HCT116 (cell line): ENCODE measurements at regions not wholly inside any gene's neighbourhood (a gene's known extent, or its start where the extent isn't known, plus 50 kb on each side); places are given as distances from the start of the nearest gene placed in this dataset.

Experiments used
- ATAC-seq: fragments of 200-7000 bp; cut with Tn5 transposase; 2 replicates; pipeline ENCODE4 v1.9.1; 2020; ENCODE audit warnings: mild to moderate bottlenecking, moderate library complexity
- BruUV-seq: library from RNA; stranded (reverse); fragments of 400-500 nt; replicated peaks from 2 replicates; lab custom pipeline; 2021; lab: Mats Ljungman, UMichigan
- CTCF ChIA-PET: fragments of 300-600 bp; sonication (Branson Sonifier 250); formaldehyde crosslinking; loops from one replicate; lab custom pipeline; 2021; ENCODE audit warnings: antibody characterized with exemption; lab: Charles Lee
- POLR2A ChIA-PET: fragments of 300-600, 350-600 bp; sonication (Branson Sonifier 250); formaldehyde crosslinking; loops from one replicate; lab custom pipeline; 2021; ENCODE audit warnings: antibody characterized with exemption; lab: Charles Lee
- RAD21 ChIA-PET, 2 experiments: fragments of 300-600 bp; sonication (Branson Sonifier 250); formaldehyde crosslinking; loops; one replicate each; lab custom pipeline; 2023; ENCODE audit warnings: low total read pairs in 2 of 2; ENCODE audit not compliant: uncharacterized antibody in 2 of 2, unreplicated experiment in 2 of 2, low non-redundant PET in 1 of 2; lab: Charles Lee
- DNase-seq: peaks from one replicate; pipeline ENCODE4 v3.0.0-alpha.2; 2010; ENCODE audit warnings: low read depth, low spot score
- H2AFZ ChIP-seq: fragments of 200-600 bp; shearing (Covaris generic), sonication (generic); 2 replicates; pipeline ENCODE4 v1.6.1; 2017; ENCODE audit warnings: low read depth, mixed run types, mixed read lengths, antibody characterized with exemption, low read length; ENCODE audit not compliant: poor library complexity, severe bottlenecking
- H3K27ac ChIP-seq: 2 replicates; pipeline ENCODE4 v1.5.1; 2012; ENCODE audit warnings: low read depth, low read length
- H3K27me3 ChIP-seq: fragments of 200-600 bp; sonication (generic); 2 replicates; pipeline ENCODE4 v1.6.1; 2016; ENCODE audit warnings: mixed run types, low read length, mixed read lengths; ENCODE audit not compliant: insufficient read depth
- H3K36me3 ChIP-seq, 2 experiments: fragments of 200-500 bp in 1 of 2; fragments of 200-600 bp in 1 of 2; sonication (Bioruptor generic) in 1 of 2; sonication (generic) in 1 of 2; 2 replicates each; pipeline versions ENCODE4 v1.5.1 to v1.6.1; 2014 to 2016; ENCODE audit warnings: low read length in 2 of 2, inconsistent platforms in 1 of 2, mixed read lengths in 1 of 2, mixed run types in 1 of 2; ENCODE audit not compliant: insufficient read depth in 2 of 2, control insufficient read depth in 1 of 2
- H3K4me1 ChIP-seq, 2 experiments: fragments of 200-600 bp in 1 of 2; sonication (generic) in 1 of 2; 2 replicates each; pipeline versions ENCODE4 v1.5.1 to v1.6.1; 2012 to 2017; ENCODE audit warnings: low read length in 2 of 2, inconsistent platforms in 1 of 2, mild to moderate bottlenecking in 1 of 2, mixed read lengths in 1 of 2, mixed run types in 1 of 2, moderate library complexity in 1 of 2; ENCODE audit not compliant: insufficient read depth in 2 of 2, control insufficient read depth in 1 of 2
- H3K4me2 ChIP-seq: fragments of 200-600 bp; sonication (generic); 2 replicates; pipeline ENCODE4 v1.6.1; 2017; ENCODE audit warnings: mixed run types, low read length, mixed read lengths
- H3K4me3 ChIP-seq, 2 experiments: fragments of 200-600 bp in 1 of 2; sonication (generic) in 1 of 2; replicated peaks in 1 of 2; 2 replicates each; pipeline ENCODE4 v1.5.1; 2011 to 2016; ENCODE audit warnings: low read length in 2 of 2, control low read depth in 1 of 2, low read depth in 1 of 2, mild to moderate bottlenecking in 1 of 2, mixed read lengths in 1 of 2, mixed run types in 1 of 2
- H3K79me2 ChIP-seq: fragments of 200-600 bp; sonication (generic); 2 replicates; pipeline ENCODE4 v1.6.1; 2017; ENCODE audit warnings: mild to moderate bottlenecking, mixed run types, low read length, moderate library complexity, mixed read lengths; ENCODE audit not compliant: insufficient read depth
- H3K9ac ChIP-seq: fragments of 200-600 bp; sonication (generic); 2 replicates; pipeline ENCODE4 v1.6.1; 2016; ENCODE audit warnings: low read length, mixed read lengths
- H3K9me2 ChIP-seq: fragments of 200-600 bp; sonication (generic), shearing (Covaris generic); 2 replicates; pipeline ENCODE4 v1.6.1; 2017; ENCODE audit warnings: mixed run types, mild to moderate bottlenecking, moderate library complexity; ENCODE audit not compliant: insufficient read depth
- H3K9me3 ChIP-seq, 2 experiments: fragments of 200-500 bp in 1 of 2; fragments of 200-600 bp in 1 of 2; sonication (Bioruptor generic) in 1 of 2; sonication (generic) in 1 of 2; 2 replicates each; pipeline ENCODE4 v1.6.1; 2014 to 2017; ENCODE audit warnings: low read length in 2 of 2, mixed read lengths in 2 of 2, inconsistent platforms in 1 of 2, low read depth in 1 of 2, mild to moderate bottlenecking in 1 of 2, mixed run types in 1 of 2, moderate library complexity in 1 of 2; ENCODE audit not compliant: control insufficient read depth in 1 of 2, insufficient read depth in 1 of 2
- H4K20me1 ChIP-seq: fragments of 200-600 bp; sonication (generic), shearing (Covaris generic); 2 replicates; pipeline ENCODE4 v1.6.1; 2017; ENCODE audit warnings: mixed run types, mild to moderate bottlenecking, moderate library complexity; ENCODE audit not compliant: insufficient read depth
- CBX3 ChIP-seq: IDR thresholded peaks from 2 replicates; pipeline ENCODE4 v1.6.1; 2012; ENCODE audit warnings: low read depth
- CEBPB ChIP-seq: IDR thresholded peaks from 2 replicates; pipeline ENCODE4 v1.6.1; 2012; ENCODE audit warnings: low read depth
- CTCF ChIP-seq, 3 experiments: fragments of 200-600 bp in 1 of 3; sonication (generic) in 1 of 3; IDR thresholded peaks in 2 of 3; conservative IDR thresholded peaks in 1 of 3; 2 replicates each; pipeline ENCODE4 v1.5.1; 2012 to 2017; ENCODE audit warnings: low read depth in 2 of 3, low read length in 2 of 3, antibody characterized with exemption in 1 of 3, borderline replicate concordance in 1 of 3, control low read depth in 1 of 3, mild to moderate bottlenecking in 1 of 3, mixed read lengths in 1 of 3, mixed run types in 1 of 3, moderate library complexity in 1 of 3; ENCODE audit not compliant: insufficient read depth in 1 of 3
- EGR1 ChIP-seq: IDR thresholded peaks from 2 replicates; pipeline ENCODE4 v1.6.1; 2012; ENCODE audit warnings: low read depth
- EZH2 ChIP-seq: fragments of 200-600 bp; sonication (generic); IDR thresholded peaks from 2 replicates; pipeline ENCODE4 v1.6.1; 2017; ENCODE audit warnings: antibody characterized with exemption, mixed run types
- FOSL1 ChIP-seq: IDR thresholded peaks from 2 replicates; pipeline ENCODE4 v1.6.1; 2012; ENCODE audit warnings: low read depth
- JUND ChIP-seq: IDR thresholded peaks from 2 replicates; pipeline ENCODE4 v1.6.1; 2012
- POLR2A ChIP-seq: IDR thresholded peaks from 2 replicates; pipeline ENCODE4 v1.7.0; 2011; ENCODE audit warnings: borderline replicate concordance; ENCODE audit not compliant: insufficient read depth, insufficient read length; ENCODE audit errors: extremely low read depth
- POLR2AphosphoS5 ChIP-seq: IDR thresholded peaks from 2 replicates; pipeline ENCODE4 v1.6.1; 2011; ENCODE audit warnings: mild to moderate bottlenecking, low read depth, low read length, moderate library complexity
- RAD21 ChIP-seq: IDR thresholded peaks from 2 replicates; pipeline ENCODE4 v1.6.1; 2012; ENCODE audit warnings: low read depth, mild to moderate bottlenecking
- REST ChIP-seq: IDR thresholded peaks from 2 replicates; pipeline ENCODE4 v1.6.1; 2012; ENCODE audit warnings: low read depth
- SP1 ChIP-seq: IDR thresholded peaks from 2 replicates; pipeline ENCODE4 v1.6.1; 2012; ENCODE audit warnings: low read depth
- SRF ChIP-seq: IDR thresholded peaks from 2 replicates; pipeline ENCODE4 v1.6.1; 2012; ENCODE audit warnings: low read depth
- TCF7L2 ChIP-seq: IDR thresholded peaks from 2 replicates; pipeline ENCODE4 v1.7.0; 2011; ENCODE audit warnings: borderline replicate concordance, inconsistent platforms; ENCODE audit not compliant: insufficient read depth, insufficient read length; ENCODE audit errors: extremely low read depth
- YY1 ChIP-seq: IDR thresholded peaks from 2 replicates; pipeline ENCODE4 v1.6.1; 2011; ENCODE audit warnings: low read length, low read depth, moderate library complexity, mild to moderate bottlenecking; ENCODE audit not compliant: insufficient replicate concordance; ENCODE audit errors: extremely low read depth
- ZBTB33 ChIP-seq: IDR thresholded peaks from 2 replicates; pipeline ENCODE4 v1.6.1; 2011; ENCODE audit warnings: mild to moderate bottlenecking, low read length, moderate library complexity; ENCODE audit not compliant: insufficient replicate concordance; ENCODE audit errors: extremely low read depth
- ZFX ChIP-seq: fragments of 450-650 bp; IDR thresholded peaks from 2 replicates; pipeline ENCODE4 v1.6.1; 2017
- intact Hi-C: fragments of 100-400 bp; cut with micrococcal nuclease; formaldehyde crosslinking; loops from 2 replicates; pipeline ENCODE4 v1.10.0; 2022
- TF ChIP-seq, protein P1 (sequence below): IDR thresholded peaks from 2 replicates; pipeline ENCODE4 v1.6.1; 2012

DNA sequence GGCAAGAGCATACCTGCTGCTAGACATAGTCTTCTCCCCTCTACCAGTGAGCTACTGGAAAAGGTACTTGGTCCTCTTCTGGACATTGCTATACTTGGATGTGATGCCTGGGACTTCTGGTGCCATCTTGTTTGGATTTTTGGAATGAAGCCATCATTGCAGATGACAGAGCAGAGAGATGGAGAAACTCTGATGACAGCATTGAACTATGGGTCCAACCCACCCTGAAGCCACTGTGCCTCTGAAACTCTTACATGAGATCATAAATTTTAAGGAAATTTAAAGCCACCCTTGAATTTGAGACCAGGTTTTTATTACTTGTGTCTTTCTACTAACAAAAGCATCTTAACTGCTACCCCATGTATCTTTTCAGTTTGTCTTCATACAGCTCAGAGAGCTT is 151.1 kb upstream of the SMIM23 start:
- Histone ChIP-seq H3K9ac (no peak overlapping the region), H4K20me1 (no peaks in the 10 kb centered on the region), H3K9me2 (no peaks in the 10 kb centered on the region), H3K27me3 (no peaks in the 10 kb centered on the region), H2AFZ (no peak overlapping the region), H3K9me3 (no peaks in the 10 kb centered on the region), H3K4me2 (no peak overlapping the region), H3K4me1 (peaks cover 0 to 12% of the 10 kb centered on the region in 2 experiments; a peak in 2 of 4 replicates), H3K79me2 (no peaks in the 10 kb centered on the region), H3K36me3 (no peaks in the 10 kb centered on the region)
- no TSS peak for BruUV-seq
- ATAC-seq (no peak), DNase-seq (no peak)
- intact Hi-C loops, result no loop called here
- ChIA-PET POLR2A (no interaction called here), CTCF (no interaction called here)
- no peak for TF ChIP-seq CBX3
- TF ChIP-seq ZBTB33, result no peak
- TF ChIP-seq, protein P1, sequence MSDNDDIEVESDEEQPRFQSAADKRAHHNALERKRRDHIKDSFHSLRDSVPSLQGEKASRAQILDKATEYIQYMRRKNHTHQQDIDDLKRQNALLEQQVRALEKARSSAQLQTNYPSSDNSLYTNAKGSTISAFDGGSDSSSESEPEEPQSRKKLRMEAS, result no peak
- TF ChIP-seq RAD21, result no peak
- TF ChIP-seq YY1, result no peak
- no peak for TF ChIP-seq FOSL1
- TF ChIP-seq SP1, result no peak
- no peak for TF ChIP-seq REST
- TF ChIP-seq CEBPB, result no peak
- no peak for TF ChIP-seq TCF7L2
- no peak for TF ChIP-seq POLR2A
- no peak for TF ChIP-seq JUND
- no peak for TF ChIP-seq ZFX
- no peak for TF ChIP-seq SRF
- TF ChIP-seq EZH2, result no peak
- TF ChIP-seq POLR2AphosphoS5, result no peak
- TF ChIP-seq CTCF (IDR thresholded peaks at IDR 0.05 in 2 of 3, conservative IDR thresholded peaks at IDR 0.05 in 1 of 3; ENCODE audit: borderline replicate concordance in 1 of 3, insufficient read depth in 1 of 3, low read depth in 2 of 3, low read length in 2 of 3), result no peak
- TF ChIP-seq EGR1, result no peak
- TF ChIP-seq, all 23 proteins: peak for 0
- Histone ChIP-seq H3K4me3 (no peak overlapping the region), H3K27ac (no peak overlapping the region)
- RAD21 ChIA-PET, result no interaction called here
